Chondrocyte (in vitro differentiated cells): ENCODE measurements at regions not wholly inside any gene's neighbourhood (a gene's known extent, or its start where the extent isn't known, plus 50 kb on each side); places are given as distances from the start of the nearest gene placed in this dataset.

ENCODE experiments used
- DNase-seq: peaks from one replicate; pipeline ENCODE4 v3.0.0; 2021; ENCODE audit warnings: mixed read lengths, low spot score
- H3K27ac Mint-ChIP-seq: one replicate; pipeline ENCODE4 v1.8.0; 2021; ENCODE audit warnings: mild to moderate bottlenecking, moderate library complexity, mixed read lengths; ENCODE audit not compliant: unreplicated experiment
- H3K27me3 Mint-ChIP-seq: 2 replicates; pipeline ENCODE4 v1.8.0; 2021; ENCODE audit warnings: low read depth, mixed read lengths
- H3K36me3 Mint-ChIP-seq: 2 replicates; pipeline ENCODE4 v1.8.0; 2021; ENCODE audit warnings: low read depth, mixed read lengths
- H3K4me1 Mint-ChIP-seq: 2 replicates; pipeline ENCODE4 v1.8.0; 2021; ENCODE audit warnings: low read depth, mild to moderate bottlenecking, mixed read lengths
- H3K4me3 Mint-ChIP-seq: one replicate; pipeline ENCODE4 v1.8.0; 2021; ENCODE audit warnings: mild to moderate bottlenecking, moderate library complexity, mixed read lengths; ENCODE audit not compliant: unreplicated experiment
- H3K9me3 Mint-ChIP-seq: 2 replicates; pipeline ENCODE4 v1.8.0; 2021; ENCODE audit warnings: low read depth, mixed read lengths
- TF ChIP-seq, protein P1 (sequence below): fragments of 200-600 bp; sonication (generic); IDR thresholded peaks from 2 replicates; pipeline ENCODE4 v1.5.0; 2021; ENCODE audit warnings: antibody characterized with exemption, mild to moderate bottlenecking, moderate library complexity

DNA sequence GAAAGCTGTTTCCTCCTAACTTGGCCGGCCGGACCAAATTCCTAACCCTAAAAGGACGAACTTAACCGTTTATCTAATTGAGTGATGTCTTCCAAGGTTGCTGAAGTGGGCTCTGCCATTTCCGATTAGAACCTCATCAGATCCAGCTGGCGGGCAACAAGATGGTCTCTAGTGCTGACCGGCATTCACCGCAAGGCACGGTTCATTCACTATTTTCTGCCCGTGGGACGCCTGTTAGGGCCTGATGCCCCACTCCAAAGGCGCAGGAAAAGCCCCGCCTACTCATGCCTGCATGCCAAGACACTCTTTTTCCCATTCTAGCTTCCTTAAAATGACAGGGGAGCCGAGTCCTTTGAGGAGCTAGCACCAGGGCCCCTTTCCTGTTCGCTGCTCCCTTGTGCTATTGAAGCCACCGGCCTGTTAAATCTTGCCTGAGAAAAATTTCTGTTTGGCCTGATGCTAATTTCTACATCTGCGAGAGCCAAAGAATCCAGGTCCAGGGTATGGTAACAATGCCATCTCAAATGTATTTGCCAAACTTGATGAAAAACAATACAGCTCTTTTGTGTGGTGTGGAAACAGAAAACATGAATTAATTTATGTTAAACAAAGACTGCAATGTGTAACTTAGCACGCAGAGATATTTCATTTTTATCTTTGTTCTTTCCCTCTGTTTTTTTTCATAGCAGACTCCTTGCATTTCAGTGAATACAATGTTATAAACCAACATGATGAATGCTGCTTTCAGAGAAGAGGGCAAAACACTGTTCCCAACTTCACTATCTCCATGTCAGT is 1071.2 kb upstream of the USP15 start:
- DNase-seq = no peak
- H3K27me3 Mint-ChIP-seq = peaks cover 3% of the 10 kb centered on the region
- peaks cover 4% of the 10 kb centered on the region for H3K9me3 Mint-ChIP-seq
- no peaks in the 10 kb centered on the region for H3K36me3 Mint-ChIP-seq
- TF ChIP-seq, protein P1, sequence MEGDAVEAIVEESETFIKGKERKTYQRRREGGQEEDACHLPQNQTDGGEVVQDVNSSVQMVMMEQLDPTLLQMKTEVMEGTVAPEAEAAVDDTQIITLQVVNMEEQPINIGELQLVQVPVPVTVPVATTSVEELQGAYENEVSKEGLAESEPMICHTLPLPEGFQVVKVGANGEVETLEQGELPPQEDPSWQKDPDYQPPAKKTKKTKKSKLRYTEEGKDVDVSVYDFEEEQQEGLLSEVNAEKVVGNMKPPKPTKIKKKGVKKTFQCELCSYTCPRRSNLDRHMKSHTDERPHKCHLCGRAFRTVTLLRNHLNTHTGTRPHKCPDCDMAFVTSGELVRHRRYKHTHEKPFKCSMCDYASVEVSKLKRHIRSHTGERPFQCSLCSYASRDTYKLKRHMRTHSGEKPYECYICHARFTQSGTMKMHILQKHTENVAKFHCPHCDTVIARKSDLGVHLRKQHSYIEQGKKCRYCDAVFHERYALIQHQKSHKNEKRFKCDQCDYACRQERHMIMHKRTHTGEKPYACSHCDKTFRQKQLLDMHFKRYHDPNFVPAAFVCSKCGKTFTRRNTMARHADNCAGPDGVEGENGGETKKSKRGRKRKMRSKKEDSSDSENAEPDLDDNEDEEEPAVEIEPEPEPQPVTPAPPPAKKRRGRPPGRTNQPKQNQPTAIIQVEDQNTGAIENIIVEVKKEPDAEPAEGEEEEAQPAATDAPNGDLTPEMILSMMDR = no peak
- no peaks in the 10 kb centered on the region for H3K4me1 Mint-ChIP-seq
- H3K27ac Mint-ChIP-seq = no peak overlapping the region
- no peak overlapping the region for H3K4me3 Mint-ChIP-seq

DNA sequence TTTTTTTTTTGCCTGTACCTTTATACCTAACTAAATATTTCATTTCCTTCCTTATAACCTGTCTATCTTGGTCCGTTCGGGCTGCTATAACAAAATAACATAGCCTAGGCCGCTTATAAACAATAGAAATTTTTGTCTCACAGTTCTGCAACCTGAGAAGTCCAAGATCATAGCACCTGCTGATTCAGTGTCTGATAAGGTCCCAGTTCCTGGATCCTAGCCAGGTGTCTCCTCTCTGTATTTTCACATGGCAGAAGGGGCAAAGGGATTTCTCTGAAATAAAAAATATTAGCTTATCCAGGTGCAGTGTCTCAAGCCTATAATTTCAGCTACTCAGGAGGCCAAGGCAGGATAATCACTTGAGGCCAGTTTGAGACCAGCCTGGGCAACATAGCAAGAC is 1046.6 kb upstream of the USP15 start:
- H3K27ac Mint-ChIP-seq = no peak overlapping the region
- no peak for DNase-seq
- no peaks in the 10 kb centered on the region for H3K27me3 Mint-ChIP-seq
- TF ChIP-seq, protein P1 = no peak
- no peaks in the 10 kb centered on the region for H3K36me3 Mint-ChIP-seq
- no peaks in the 10 kb centered on the region for H3K4me1 Mint-ChIP-seq
- H3K4me3 Mint-ChIP-seq = no peak overlapping the region
- peaks cover 5% of the 10 kb centered on the region for H3K9me3 Mint-ChIP-seq

DNA sequence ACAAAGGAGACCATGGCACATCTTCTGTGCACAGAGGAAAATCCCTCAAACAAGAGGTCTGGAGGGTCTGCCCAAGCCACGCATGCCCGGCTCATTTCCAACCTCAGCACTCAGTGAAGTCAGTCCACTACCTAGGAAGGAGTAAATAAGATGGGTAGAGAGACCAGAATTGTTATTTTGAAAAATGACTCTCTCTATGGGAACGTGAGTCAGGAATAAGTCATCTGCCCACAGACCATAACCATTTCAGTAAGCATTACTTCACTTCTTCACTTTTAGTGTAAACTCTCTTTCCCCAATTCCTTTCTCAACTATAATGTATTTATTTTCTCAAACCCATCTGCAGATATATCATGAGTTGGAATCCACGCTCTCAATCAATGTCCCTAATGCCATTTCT is 1039.9 kb upstream of the USP15 start:
- H3K36me3 Mint-ChIP-seq = no peaks in the 10 kb centered on the region
- H3K4me1 Mint-ChIP-seq = no peaks in the 10 kb centered on the region
- no peak overlapping the region for H3K4me3 Mint-ChIP-seq
- no peak for DNase-seq
- no peak overlapping the region for H3K27ac Mint-ChIP-seq
- TF ChIP-seq, protein P1 = no peak
- no peaks in the 10 kb centered on the region for H3K27me3 Mint-ChIP-seq
- peaks cover 24% of the 10 kb centered on the region for H3K9me3 Mint-ChIP-seq

DNA sequence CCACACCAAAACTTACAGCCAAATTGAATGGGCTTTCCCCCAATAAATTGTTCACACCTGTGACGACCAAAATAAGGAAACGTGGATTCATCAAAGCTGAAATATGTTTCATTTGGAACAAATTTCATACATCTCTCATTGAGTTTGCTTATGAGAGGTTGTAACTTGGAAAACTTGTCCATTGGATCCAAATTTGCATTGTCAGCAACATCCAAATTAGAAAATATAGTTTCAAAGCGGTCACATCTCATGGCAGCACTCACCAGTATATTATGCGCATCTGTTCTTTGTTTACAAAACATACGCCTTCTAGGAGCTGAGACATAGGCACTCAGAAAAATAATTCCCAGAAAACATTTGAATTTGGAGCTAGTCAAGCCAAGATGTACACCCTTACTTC is 1028.2 kb upstream of the USP15 start:
- Mint-ChIP-seq H3K4me1 (no peaks in the 10 kb centered on the region), H3K27me3 (no peaks in the 10 kb centered on the region), H3K36me3 (no peaks in the 10 kb centered on the region), H3K9me3 (peaks cover 34% of the 10 kb centered on the region), H3K4me3 (no peak overlapping the region), H3K27ac (no peak overlapping the region)
- DNase-seq = no peak
- TF ChIP-seq, protein P1 = no peak

DNA sequence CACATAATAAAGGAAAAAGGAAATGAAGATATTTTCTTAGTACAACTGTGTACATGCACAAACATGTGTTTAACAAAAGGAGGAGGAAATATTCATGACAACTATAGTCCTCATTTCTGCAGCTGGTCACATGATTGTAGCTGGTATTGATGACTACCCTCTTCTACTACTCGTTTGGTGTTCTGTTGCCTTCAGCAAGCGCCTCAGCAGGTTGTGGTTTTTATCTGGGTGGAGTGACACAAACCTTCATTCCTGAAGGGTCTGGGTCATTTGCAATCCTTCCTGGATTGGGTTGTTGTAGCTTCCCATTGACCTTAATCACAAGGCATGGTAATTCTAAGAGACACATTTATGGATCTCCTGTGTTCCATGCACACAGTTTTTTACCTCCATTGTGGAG is 1009.9 kb upstream of the USP15 start:
- no peak overlapping the region for H3K4me3 Mint-ChIP-seq
- DNase-seq = no peak
- H3K4me1 Mint-ChIP-seq = no peaks in the 10 kb centered on the region
- TF ChIP-seq, protein P1 = no peak
- H3K36me3 Mint-ChIP-seq = no peaks in the 10 kb centered on the region
- H3K27me3 Mint-ChIP-seq = no peaks in the 10 kb centered on the region
- H3K9me3 Mint-ChIP-seq = peaks cover 23% of the 10 kb centered on the region
- H3K27ac Mint-ChIP-seq = no peak overlapping the region
